ENCODE measurements at regions not wholly inside any gene's neighbourhood (a gene's known extent, or its start where the extent isn't known, plus 50 kb on each side); places are given as distances from the start of the nearest gene placed in this dataset.

- H3K4me2 ChIP-seq (ENCODE audit: insufficient read depth, low read length) = no peak overlapping the region
- H3K4me3 ChIP-seq (replicated peaks in 1 of 3; ENCODE audit: insufficient read depth in 1 of 3, low read depth in 1 of 3, low read length in 3 of 3) = no peak overlapping the region
- H3K9me3 ChIP-seq (replicated peaks; ENCODE audit: control insufficient read depth, insufficient read depth, low read length) = no peaks in the 10 kb centered on the region
- intact Hi-C loops (cut with micrococcal nuclease) = no loop called here
- peaks cover 2% of the 10 kb centered on the region for H3K4me1 ChIP-seq (ENCODE audit: control insufficient read depth, extremely low read depth, insufficient read depth, low read length)
- no peak for TF ChIP-seq JUN (IDR thresholded peaks at IDR 0.05; ENCODE audit: borderline replicate concordance, insufficient read depth, insufficient read length, low read depth)
- no peak for TF ChIP-seq EZH2 (IDR thresholded peaks at IDR 0.05; ENCODE audit: borderline replicate concordance, low read depth, low read length, severe bottlenecking)
- TF ChIP-seq MYC (IDR thresholded peaks at IDR 0.05; ENCODE audit: low read depth, low read length) = no peak
- TF ChIP-seq CTCF (IDR thresholded peaks at IDR 0.05; ENCODE audit: extremely low read depth in 1 of 2, insufficient read depth in 1 of 2, low read depth in 1 of 2, low read length in 2 of 2) = no peak
- TF ChIP-seq, protein P1, sequence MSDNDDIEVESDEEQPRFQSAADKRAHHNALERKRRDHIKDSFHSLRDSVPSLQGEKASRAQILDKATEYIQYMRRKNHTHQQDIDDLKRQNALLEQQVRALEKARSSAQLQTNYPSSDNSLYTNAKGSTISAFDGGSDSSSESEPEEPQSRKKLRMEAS (IDR thresholded peaks at IDR 0.05; ENCODE audit: insufficient read depth, insufficient read length) = no peak
- ChIA-PET POLR2A (no interaction called here), CTCF (no interaction called here)
- peaks cover 0 to 2% of the 10 kb centered on the region in 2 experiments for H3K27me3 ChIP-seq (ENCODE audit: control insufficient read depth in 2 of 2, insufficient read depth in 2 of 2, low read length in 2 of 2)
- FAIRE-seq (no peak), DNase-seq (ENCODE audit: low read depth, low spot score) (peak; percentile 26)
- no peaks in the 10 kb centered on the region for H3K36me3 ChIP-seq (ENCODE audit: control insufficient read depth in 2 of 2, extremely low read depth in 1 of 2, insufficient read depth in 2 of 2, low read length in 2 of 2)
- H3K79me2 ChIP-seq (ENCODE audit: control insufficient read depth, insufficient read depth, low read length) = no peaks in the 10 kb centered on the region
- no peaks in the 10 kb centered on the region for H4K20me1 ChIP-seq (replicated peaks; ENCODE audit: control insufficient read depth, extremely low read depth, insufficient read depth, low read length)
- H2AFZ ChIP-seq (ENCODE audit: low read depth, low read length) = no peak overlapping the region
- BruUV-seq (replicated peaks) = no TSS peak
- H3K9me1 ChIP-seq (replicated peaks; ENCODE audit: control insufficient read depth, extremely low read depth, insufficient read depth, low read length) = no peaks in the 10 kb centered on the region
- no peak overlapping the region for H3K27ac ChIP-seq (ENCODE audit: insufficient read depth, low read depth, low read length)
- dilution Hi-C loops (cut with MboI; ENCODE audit: extremely low pct_ligation_motif_present, low sequenced_read_pairs) = no loop called here
- no peak overlapping the region for H3K9ac ChIP-seq (replicated peaks; ENCODE audit: extremely low read depth, insufficient read depth, low read length)
Measured at GRCh38 chr21:25464275-25464674, 143.0 kb downstream of the MRPL39 start.

GRCh38 chr21:25462517-25462971 lies 144.7 kb downstream of the MRPL39 start:
- FAIRE-seq = no peak

More at GRCh38 chr21:25462517-25462971, 144.7 kb downstream of the MRPL39 start:
- no TSS peak for BruUV-seq (replicated peaks)
- Histone ChIP-seq H3K27ac (ENCODE audit: insufficient read depth, low read depth, low read length) (no peak overlapping the region), H3K4me1 (ENCODE audit: control insufficient read depth, extremely low read depth, insufficient read depth, low read length) (peaks cover 2% of the 10 kb centered on the region), H3K27me3 (ENCODE audit: control insufficient read depth in 2 of 2, insufficient read depth in 2 of 2, low read length in 2 of 2) (peaks cover 0 to 2% of the 10 kb centered on the region in 2 experiments), H3K9ac (replicated peaks; ENCODE audit: extremely low read depth, insufficient read depth, low read length) (no peak overlapping the region), H3K4me2 (ENCODE audit: insufficient read depth, low read length) (no peak overlapping the region), H3K9me1 (replicated peaks; ENCODE audit: control insufficient read depth, extremely low read depth, insufficient read depth, low read length) (no peaks in the 10 kb centered on the region), H2AFZ (ENCODE audit: low read depth, low read length) (no peak overlapping the region), H3K79me2 (ENCODE audit: control insufficient read depth, insufficient read depth, low read length) (no peaks in the 10 kb centered on the region), H3K9me3 (replicated peaks; ENCODE audit: control insufficient read depth, insufficient read depth, low read length) (no peaks in the 10 kb centered on the region), H3K36me3 (ENCODE audit: control insufficient read depth in 2 of 2, extremely low read depth in 1 of 2, insufficient read depth in 2 of 2, low read length in 2 of 2) (no peaks in the 10 kb centered on the region), H3K4me3 (replicated peaks in 1 of 3; ENCODE audit: insufficient read depth in 1 of 3, low read depth in 1 of 3, low read length in 3 of 3) (no peak overlapping the region), H4K20me1 (replicated peaks; ENCODE audit: control insufficient read depth, extremely low read depth, insufficient read depth, low read length) (no peaks in the 10 kb centered on the region)
- DNase-seq (ENCODE audit: low read depth, low spot score) = peak; percentile 16
- intact Hi-C loops (cut with micrococcal nuclease) = no loop called here
- TF ChIP-seq MYC (IDR thresholded peaks at IDR 0.05; ENCODE audit: low read depth, low read length) (no peak), GATA2 (IDR thresholded peaks at IDR 0.05; ENCODE audit: insufficient read depth, insufficient read length, low read depth, low read length) (no peak), JUN (IDR thresholded peaks at IDR 0.05; ENCODE audit: borderline replicate concordance, insufficient read depth, insufficient read length, low read depth) (no peak), FOS (IDR thresholded peaks at IDR 0.05; ENCODE audit: borderline replicate concordance, insufficient read depth, low read length) (no peak), POLR2AphosphoS5 (IDR thresholded peaks at IDR 0.05; ENCODE audit: insufficient read depth, low read depth, low read length) (no peak)
- dilution Hi-C loops (cut with MboI; ENCODE audit: extremely low pct_ligation_motif_present, low sequenced_read_pairs) = no loop called here
- ChIA-PET POLR2A (no interaction called here), CTCF (no interaction called here)

Data from endothelial cell of umbilical vein (primary cell).